ENCODE measurements at regions not wholly inside any gene's neighbourhood (a gene's known extent, or its start where the extent isn't known, plus 50 kb on each side); places are given as distances from the start of the nearest gene placed in this dataset.

DNA sequence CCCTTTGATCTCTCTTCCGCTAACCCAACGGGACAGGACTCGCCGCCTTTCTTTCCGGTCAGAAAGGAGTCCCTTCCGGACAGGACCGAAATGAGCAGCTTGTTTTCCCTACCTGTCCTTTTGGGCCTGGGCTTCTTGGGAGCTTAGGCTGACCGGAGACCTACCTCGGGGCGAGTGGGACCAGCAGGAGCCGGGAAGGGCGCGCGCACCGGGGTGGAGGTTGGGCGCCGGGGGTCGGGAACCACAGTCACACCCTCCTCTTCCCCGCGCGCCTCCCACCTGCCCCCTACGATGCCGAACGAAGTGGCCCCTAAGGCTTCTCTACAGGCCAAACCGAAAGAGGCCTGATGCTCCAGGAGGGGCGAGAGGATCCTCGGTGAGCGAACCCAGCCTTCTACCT lies 95.2 kb downstream of the PRKAB2 start:
- Histone ChIP-seq H4K5ac (ENCODE audit: low read depth, low read length) (no peak overlapping the region), H3K9ac (ENCODE audit: low read depth, low read length) (no peak overlapping the region), H2BK120ac (ENCODE audit: low read depth, low read length) (no peak overlapping the region), H2BK15ac (ENCODE audit: low read depth, low read length) (no peak overlapping the region), H3K4me2 (ENCODE audit: low read depth, low read length) (no peak overlapping the region), H3K79me1 (ENCODE audit: low read depth in 1 of 2, low read length in 2 of 2) (no peaks in the 10 kb centered on the region), H3K27ac (ENCODE audit: insufficient read depth, low read length) (no peak overlapping the region), H3K56ac (ENCODE audit: extremely low read depth, insufficient read depth, low read length) (no peak overlapping the region), H2BK5ac (ENCODE audit: low read depth, low read length, poor library complexity, severe bottlenecking) (no peak overlapping the region), H4K8ac (ENCODE audit: low read depth in 2 of 2, low read length in 2 of 2) (no peak overlapping the region), H3K23ac (ENCODE audit: low read depth, low read length) (no peak overlapping the region), H2AFZ (replicated peaks; ENCODE audit: low read length, poor library complexity) (no peak overlapping the region), H3K9me3 (ENCODE audit: control insufficient read depth, insufficient read depth, low read length) (peaks cover 20% of the 10 kb centered on the region), H3K4me3 (ENCODE audit: insufficient read depth, low read depth, low read length) (no peak overlapping the region), H3K27me3 (ENCODE audit: control insufficient read depth, insufficient read depth, low read length) (peaks cover 66% of the 10 kb centered on the region), H3K9me1 (ENCODE audit: insufficient read depth, low read length) (no peaks in the 10 kb centered on the region), H3K14ac (replicated peaks; ENCODE audit: low read depth, low read length) (no peak overlapping the region), H4K91ac (ENCODE audit: insufficient read depth, low read depth, low read length) (no peak overlapping the region), H2BK20ac (ENCODE audit: low read depth, low read length) (no peak overlapping the region), H3K4me1 (ENCODE audit: control insufficient read depth, insufficient read depth, low read length) (no peaks in the 10 kb centered on the region), H3K36me3 (ENCODE audit: control insufficient read depth, insufficient read depth, low read length) (no peaks in the 10 kb centered on the region), H4K20me1 (ENCODE audit: insufficient read depth, low read length) (no peaks in the 10 kb centered on the region), H2AK9ac (replicated peaks; ENCODE audit: low read depth, low read length, poor library complexity) (no peak overlapping the region), H3K18ac (ENCODE audit: low read depth, low read length) (no peak overlapping the region), H3K4ac (ENCODE audit: low read depth, low read length) (no peak overlapping the region), H2AK5ac (ENCODE audit: low read depth, low read length) (no peak overlapping the region)
- POLR2A ChIA-PET (ENCODE audit: unreplicated experiment), result no interaction called here
- intact Hi-C loops (cut with micrococcal nuclease) (no loop called here), in situ Hi-C loops (cut with MboI; ENCODE audit: low sequenced_read_pairs) (no loop called here), dilution Hi-C loops (cut with HindIII; ENCODE audit: low sequenced_read_pairs, unreplicated experiment) (no loop called here)
- TF ChIP-seq FOS (IDR thresholded peaks at IDR 0.05; ENCODE audit: low read depth, low read length) (no peak), SMC3 (IDR thresholded peaks at IDR 0.05; ENCODE audit: low read depth, low read length) (no peak), NFE2L2 (IDR thresholded peaks at IDR 0.05; ENCODE audit: low read depth, low read length) (no peak), RAD21 (IDR thresholded peaks at IDR 0.05; ENCODE audit: low read length) (no peak), MAFK (IDR thresholded peaks at IDR 0.05; ENCODE audit: low read depth, low read length) (no peak), RFX5 (IDR thresholded peaks at IDR 0.05; ENCODE audit: low read depth, low read length) (no peak), USF2 (IDR thresholded peaks at IDR 0.05; ENCODE audit: low read depth, low read length) (no peak), CEBPB (IDR thresholded peaks at IDR 0.05; ENCODE audit: low read depth, low read length) (no peak), BHLHE40 (IDR thresholded peaks at IDR 0.05; ENCODE audit: low read depth, low read length) (no peak), RCOR1 (IDR thresholded peaks at IDR 0.05; ENCODE audit: insufficient replicate concordance, low read length) (no peak), POLR2A (IDR thresholded peaks at IDR 0.05; ENCODE audit: low read depth, low read length) (no peak), MXI1 (IDR thresholded peaks at IDR 0.05; ENCODE audit: borderline replicate concordance, low read depth, low read length) (no peak), MAZ (IDR thresholded peaks at IDR 0.05; ENCODE audit: borderline replicate concordance, low read depth, low read length) (no peak), CHD1 (IDR thresholded peaks at IDR 0.05; ENCODE audit: low read depth, low read length) (no peak)
- TF ChIP-seq, protein P1, sequence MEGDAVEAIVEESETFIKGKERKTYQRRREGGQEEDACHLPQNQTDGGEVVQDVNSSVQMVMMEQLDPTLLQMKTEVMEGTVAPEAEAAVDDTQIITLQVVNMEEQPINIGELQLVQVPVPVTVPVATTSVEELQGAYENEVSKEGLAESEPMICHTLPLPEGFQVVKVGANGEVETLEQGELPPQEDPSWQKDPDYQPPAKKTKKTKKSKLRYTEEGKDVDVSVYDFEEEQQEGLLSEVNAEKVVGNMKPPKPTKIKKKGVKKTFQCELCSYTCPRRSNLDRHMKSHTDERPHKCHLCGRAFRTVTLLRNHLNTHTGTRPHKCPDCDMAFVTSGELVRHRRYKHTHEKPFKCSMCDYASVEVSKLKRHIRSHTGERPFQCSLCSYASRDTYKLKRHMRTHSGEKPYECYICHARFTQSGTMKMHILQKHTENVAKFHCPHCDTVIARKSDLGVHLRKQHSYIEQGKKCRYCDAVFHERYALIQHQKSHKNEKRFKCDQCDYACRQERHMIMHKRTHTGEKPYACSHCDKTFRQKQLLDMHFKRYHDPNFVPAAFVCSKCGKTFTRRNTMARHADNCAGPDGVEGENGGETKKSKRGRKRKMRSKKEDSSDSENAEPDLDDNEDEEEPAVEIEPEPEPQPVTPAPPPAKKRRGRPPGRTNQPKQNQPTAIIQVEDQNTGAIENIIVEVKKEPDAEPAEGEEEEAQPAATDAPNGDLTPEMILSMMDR (conservative IDR thresholded peaks at IDR 0.05; ENCODE audit: low read depth, low read length), result no peak
- TF ChIP-seq, protein P2, sequence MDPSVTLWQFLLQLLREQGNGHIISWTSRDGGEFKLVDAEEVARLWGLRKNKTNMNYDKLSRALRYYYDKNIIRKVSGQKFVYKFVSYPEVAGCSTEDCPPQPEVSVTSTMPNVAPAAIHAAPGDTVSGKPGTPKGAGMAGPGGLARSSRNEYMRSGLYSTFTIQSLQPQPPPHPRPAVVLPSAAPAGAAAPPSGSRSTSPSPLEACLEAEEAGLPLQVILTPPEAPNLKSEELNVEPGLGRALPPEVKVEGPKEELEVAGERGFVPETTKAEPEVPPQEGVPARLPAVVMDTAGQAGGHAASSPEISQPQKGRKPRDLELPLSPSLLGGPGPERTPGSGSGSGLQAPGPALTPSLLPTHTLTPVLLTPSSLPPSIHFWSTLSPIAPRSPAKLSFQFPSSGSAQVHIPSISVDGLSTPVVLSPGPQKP (IDR thresholded peaks at IDR 0.05; ENCODE audit: borderline replicate concordance, low read depth, low read length), result no peak
- BruUV-seq (replicated peaks), result no TSS peak
- CTCF ChIA-PET, result no interaction called here
- 17% methylated on average over 5 of the region's 28 CpGs; no CpG with 5 or more reads in 1 of the 2 experiments for WGBS, 2 experiments (ENCODE audit: extremely low coverage in 2 of 2, insufficient read length in 1 of 2)
- no peak for DNase-seq
- ATAC-seq (ENCODE audit: low read depth), result no peak

Data from IMR-90 (cell line).